ENCODE measurements at regions not wholly inside any gene's neighbourhood (a gene's known extent, or its start where the extent isn't known, plus 50 kb on each side); places are given as distances from the start of the nearest gene placed in this dataset.

- Histone ChIP-seq H3K27me3 (ENCODE audit: insufficient read depth, low read length) (peaks cover 25% of the 10 kb centered on the region), H3K36me3 (ENCODE audit: insufficient read depth, low read length) (no peaks in the 10 kb centered on the region), H3K9me3 (ENCODE audit: low read length) (no peaks in the 10 kb centered on the region), H3K4me1 (ENCODE audit: insufficient read depth, low read length) (peaks cover 4% of the 10 kb centered on the region), H2AFZ (ENCODE audit: low read depth, low read length) (no peak overlapping the region), H3K4me3 (ENCODE audit: low read length) (no peak overlapping the region)
Observed at GRCh38 chr5:73280821-73281746, 108.1 kb downstream of the TMEM174 start.

DNA sequence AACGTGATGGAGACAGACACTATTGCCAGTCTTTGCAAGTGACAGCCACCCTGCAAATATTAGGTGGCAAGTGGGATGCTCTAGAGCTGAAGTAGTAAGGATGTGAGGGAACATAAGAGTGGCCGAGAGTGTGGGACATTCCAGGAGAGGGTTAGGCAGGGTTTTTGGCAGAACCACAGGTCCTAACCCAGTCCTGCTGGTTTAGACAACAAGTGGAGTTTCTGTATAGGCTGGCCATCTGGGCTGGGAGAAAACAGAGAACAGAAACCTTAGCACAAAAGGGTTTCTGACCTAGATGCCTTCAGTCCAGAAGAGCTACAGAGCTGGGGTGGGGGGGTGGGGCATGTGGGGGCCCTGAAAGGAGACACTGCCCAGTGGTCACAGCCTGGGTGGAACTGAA lies 107.4 kb downstream of the TMEM174 start:
- H3K4me3 ChIP-seq (ENCODE audit: low read length): no peak overlapping the region
- peaks cover 4% of the 10 kb centered on the region for H3K4me1 ChIP-seq (ENCODE audit: insufficient read depth, low read length)
- no peaks in the 10 kb centered on the region for H3K9me3 ChIP-seq (ENCODE audit: low read length)

DNA sequence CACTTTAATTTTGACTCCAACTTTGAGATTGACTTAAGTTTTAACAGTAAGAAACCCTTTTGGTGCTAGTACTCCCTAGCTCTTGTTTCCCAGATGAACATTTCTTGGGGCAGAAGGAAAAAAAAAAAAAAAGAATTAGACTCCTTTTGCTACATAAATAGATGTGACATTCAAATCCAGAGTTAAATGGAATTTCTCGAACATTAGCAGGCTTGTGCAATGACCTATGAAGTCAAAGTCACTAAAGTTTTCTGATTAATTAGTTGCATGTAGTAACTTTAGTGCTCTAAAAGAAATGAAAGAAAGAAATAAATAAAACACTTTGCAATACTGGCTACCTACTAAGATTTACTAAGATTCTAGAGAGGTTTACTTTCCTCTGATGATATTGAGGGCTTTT lies 106.8 kb downstream of the TMEM174 start:
- Histone ChIP-seq H3K4me1 (ENCODE audit: insufficient read depth, low read length) (peaks cover 4% of the 10 kb centered on the region), H3K36me3 (ENCODE audit: insufficient read depth, low read length) (no peaks in the 10 kb centered on the region), H3K9me3 (ENCODE audit: low read length) (no peaks in the 10 kb centered on the region), H2AFZ (ENCODE audit: low read depth, low read length) (no peak overlapping the region), H3K4me3 (ENCODE audit: low read length) (no peak overlapping the region), H3K27me3 (ENCODE audit: insufficient read depth, low read length) (peaks cover 28% of the 10 kb centered on the region)

More for the DNA sequence above, 107.4 kb downstream of the TMEM174 start:
- peaks cover 28% of the 10 kb centered on the region for H3K27me3 ChIP-seq (ENCODE audit: insufficient read depth, low read length)
- H2AFZ ChIP-seq (ENCODE audit: low read depth, low read length): no peak overlapping the region
- H3K36me3 ChIP-seq (ENCODE audit: insufficient read depth, low read length): no peaks in the 10 kb centered on the region

DNA sequence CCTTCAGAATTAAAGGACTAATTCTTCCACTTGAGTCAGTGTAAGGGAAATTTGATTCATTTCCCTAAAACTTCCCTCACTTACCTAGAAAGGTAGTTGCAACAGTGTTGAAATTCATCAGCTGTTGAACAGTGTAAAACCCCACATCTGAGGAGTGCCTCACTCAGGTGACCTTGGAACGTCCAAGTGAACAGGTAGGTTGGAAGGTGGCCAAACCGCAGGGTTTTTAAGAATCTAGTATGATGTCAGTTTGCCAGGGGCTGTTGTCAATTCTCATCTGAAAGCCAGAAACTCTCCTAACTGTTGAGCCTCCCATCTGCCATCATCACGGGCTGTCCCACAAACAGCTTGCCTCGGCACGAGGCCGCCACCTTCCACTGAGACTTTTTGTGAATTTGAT lies 105.7 kb downstream of the TMEM174 start:
- Histone ChIP-seq H3K36me3 (ENCODE audit: insufficient read depth, low read length) (no peaks in the 10 kb centered on the region), H3K4me1 (ENCODE audit: insufficient read depth, low read length) (peaks cover 4% of the 10 kb centered on the region), H2AFZ (ENCODE audit: low read depth, low read length) (no peak overlapping the region), H3K9me3 (ENCODE audit: low read length) (no peaks in the 10 kb centered on the region), H3K27me3 (ENCODE audit: insufficient read depth, low read length) (peaks cover 33% of the 10 kb centered on the region), H3K4me3 (ENCODE audit: low read length) (no peak overlapping the region)

- H3K27me3 ChIP-seq (ENCODE audit: insufficient read depth, low read length): peaks cover 23% of the 10 kb centered on the region
- H3K4me3 ChIP-seq (ENCODE audit: low read length): no peak overlapping the region
- no peaks in the 10 kb centered on the region for H3K36me3 ChIP-seq (ENCODE audit: insufficient read depth, low read length)
- H2AFZ ChIP-seq (ENCODE audit: low read depth, low read length): no peak overlapping the region
- H3K9me3 ChIP-seq (ENCODE audit: low read length): no peaks in the 10 kb centered on the region
- H3K4me1 ChIP-seq (ENCODE audit: insufficient read depth, low read length): no peaks in the 10 kb centered on the region
Observed at GRCh38 chr5:73274881-73275663, 102.1 kb downstream of the TMEM174 start.

DNA sequence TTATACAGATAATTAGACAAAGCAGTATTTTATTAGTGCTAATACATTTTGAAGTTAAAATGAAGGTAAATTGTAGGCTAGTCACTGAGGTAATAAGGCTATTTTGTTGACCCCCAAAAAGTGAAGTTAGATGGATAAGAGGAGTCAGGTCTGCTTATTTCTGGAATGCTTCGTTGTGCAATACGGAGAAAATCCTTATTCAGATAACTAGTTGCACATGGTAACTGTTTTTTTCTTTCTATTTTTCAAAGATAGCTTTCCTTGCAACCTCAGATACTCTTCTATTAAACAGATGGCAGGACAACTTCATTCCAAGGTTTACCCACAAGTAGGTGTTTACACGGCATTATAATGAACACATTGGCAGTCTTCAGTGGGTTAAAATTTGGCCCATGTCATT lies 101.1 kb downstream of the TMEM174 start:
- Histone ChIP-seq H3K4me3 (ENCODE audit: low read length) (no peak overlapping the region), H3K36me3 (ENCODE audit: insufficient read depth, low read length) (no peaks in the 10 kb centered on the region), H3K27me3 (ENCODE audit: insufficient read depth, low read length) (peaks cover 23% of the 10 kb centered on the region), H3K9me3 (ENCODE audit: low read length) (no peaks in the 10 kb centered on the region), H3K4me1 (ENCODE audit: insufficient read depth, low read length) (no peaks in the 10 kb centered on the region), H2AFZ (ENCODE audit: low read depth, low read length) (no peak overlapping the region)

DNA sequence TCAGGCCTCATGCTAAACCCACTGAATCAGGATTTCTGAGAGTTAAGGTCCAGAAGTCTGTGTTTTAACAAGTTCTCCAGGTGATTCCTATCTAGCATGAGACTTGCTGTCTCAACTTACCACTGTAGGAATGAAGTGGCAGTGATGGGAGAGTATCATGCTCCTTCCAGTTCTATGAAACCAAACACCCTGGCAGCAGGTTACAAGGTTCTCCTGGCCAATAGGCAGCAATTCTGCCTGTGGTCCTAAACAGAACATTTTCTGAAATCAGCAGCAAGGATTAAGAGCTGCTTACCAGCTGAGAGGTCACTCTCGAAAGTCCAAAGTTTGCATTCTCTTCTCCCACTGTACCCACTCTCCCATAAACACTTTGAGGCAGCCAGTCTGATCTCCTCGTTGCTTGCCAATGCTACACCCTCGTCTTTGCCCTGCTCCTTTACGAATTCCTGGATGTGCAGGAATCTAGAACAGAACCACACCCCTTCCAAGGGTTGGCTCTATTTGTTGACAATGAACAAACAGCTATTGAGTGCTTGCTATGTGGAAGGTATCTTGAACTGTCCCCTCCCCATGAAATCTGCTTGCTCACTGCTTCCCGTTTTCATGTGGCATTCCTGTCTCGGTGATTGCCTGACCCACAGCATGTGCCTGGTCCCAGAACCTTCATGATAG lies 100.5 kb downstream of the TMEM174 start:
- Histone ChIP-seq H2AFZ (ENCODE audit: low read depth, low read length) (no peak overlapping the region), H3K4me3 (ENCODE audit: low read length) (no peak overlapping the region), H3K27me3 (ENCODE audit: insufficient read depth, low read length) (peaks cover 23% of the 10 kb centered on the region), H3K9me3 (ENCODE audit: low read length) (no peaks in the 10 kb centered on the region), H3K36me3 (ENCODE audit: insufficient read depth, low read length) (no peaks in the 10 kb centered on the region), H3K4me1 (ENCODE audit: insufficient read depth, low read length) (peaks cover 4% of the 10 kb centered on the region)

GRCh38 chr5:73272351-73272750 lies 99.4 kb downstream of the TMEM174 start:
- H3K36me3 ChIP-seq (ENCODE audit: insufficient read depth, low read length): no peaks in the 10 kb centered on the region
- peaks cover 16% of the 10 kb centered on the region for H3K4me1 ChIP-seq (ENCODE audit: insufficient read depth, low read length)
- H3K27me3 ChIP-seq (ENCODE audit: insufficient read depth, low read length): peaks cover 20% of the 10 kb centered on the region

GRCh38 chr5:73268826-73269225 lies 95.8 kb downstream of the TMEM174 start:
- H3K4me1 ChIP-seq (ENCODE audit: insufficient read depth, low read length): peaks cover 20% of the 10 kb centered on the region
- H3K9me3 ChIP-seq (ENCODE audit: low read length): no peaks in the 10 kb centered on the region
- peaks cover 14% of the 10 kb centered on the region for H3K27me3 ChIP-seq (ENCODE audit: insufficient read depth, low read length)
- H2AFZ ChIP-seq (ENCODE audit: low read depth, low read length): no peak overlapping the region
- H3K4me3 ChIP-seq (ENCODE audit: low read length): no peak overlapping the region
- no peaks in the 10 kb centered on the region for H3K36me3 ChIP-seq (ENCODE audit: insufficient read depth, low read length)

More at GRCh38 chr5:73272351-73272750, 99.4 kb downstream of the TMEM174 start:
- Histone ChIP-seq H2AFZ (ENCODE audit: low read depth, low read length) (no peak overlapping the region), H3K9me3 (ENCODE audit: low read length) (no peaks in the 10 kb centered on the region), H3K4me3 (ENCODE audit: low read length) (no peak overlapping the region)

- Histone ChIP-seq H3K9me3 (ENCODE audit: low read length) (no peaks in the 10 kb centered on the region), H3K27me3 (ENCODE audit: insufficient read depth, low read length) (peaks cover 6% of the 10 kb centered on the region), H3K36me3 (ENCODE audit: insufficient read depth, low read length) (no peaks in the 10 kb centered on the region), H3K4me1 (ENCODE audit: insufficient read depth, low read length) (peaks cover 20% of the 10 kb centered on the region), H2AFZ (ENCODE audit: low read depth, low read length) (no peak overlapping the region), H3K4me3 (ENCODE audit: low read length) (no peak overlapping the region)
Observed at GRCh38 chr5:73267766-73268435, 94.9 kb downstream of the TMEM174 start.

DNA sequence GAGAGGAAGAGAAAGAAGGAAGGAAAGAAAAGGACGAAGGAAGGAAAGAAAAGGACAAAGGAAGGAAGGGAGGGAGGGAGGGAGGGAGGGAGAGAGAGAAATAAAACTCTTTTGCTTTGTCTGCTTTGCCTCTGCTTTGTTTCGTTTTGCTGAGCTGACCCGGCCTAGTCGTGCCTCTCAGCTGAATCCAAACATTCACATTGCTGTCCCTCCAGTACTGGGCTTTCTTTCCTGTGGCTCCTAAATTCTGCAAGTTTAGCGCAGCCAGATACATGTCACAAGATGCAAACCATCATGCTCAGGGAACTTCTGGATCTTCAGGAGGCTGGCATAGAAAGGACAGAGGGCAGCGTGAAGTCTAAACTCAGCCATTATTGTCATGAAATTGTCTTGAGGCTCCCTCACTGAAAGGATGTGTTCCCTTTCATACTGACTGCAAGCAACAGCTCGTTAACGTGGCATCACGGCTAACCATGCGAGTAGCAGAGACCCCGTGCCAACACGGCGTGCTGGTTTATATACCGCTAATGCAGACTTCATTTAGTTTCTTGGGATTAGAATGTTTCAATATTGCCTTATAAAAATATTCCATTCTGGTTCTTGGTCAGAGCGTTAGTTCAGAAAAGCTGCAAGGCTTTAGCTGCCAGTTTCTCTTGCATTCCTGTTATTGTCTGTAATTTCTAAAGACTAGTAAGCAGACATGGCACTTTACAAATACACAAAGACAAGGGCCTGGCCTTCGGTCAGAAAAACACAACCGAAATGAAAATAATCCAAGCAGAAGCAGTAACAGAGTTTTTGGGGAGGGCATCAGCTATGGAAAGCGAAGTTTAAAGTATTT lies 94.2 kb downstream of the TMEM174 start:
- H3K4me3 ChIP-seq (ENCODE audit: low read length): no peak overlapping the region

GRCh38 chr5:73266176-73266738 lies 93.3 kb downstream of the TMEM174 start:
- Histone ChIP-seq H2AFZ (ENCODE audit: low read depth, low read length) (no peak overlapping the region), H3K4me1 (ENCODE audit: insufficient read depth, low read length) (peaks cover 20% of the 10 kb centered on the region), H3K27me3 (ENCODE audit: insufficient read depth, low read length) (peaks cover 6% of the 10 kb centered on the region), H3K9me3 (ENCODE audit: low read length) (no peaks in the 10 kb centered on the region), H3K36me3 (ENCODE audit: insufficient read depth, low read length) (no peaks in the 10 kb centered on the region), H3K4me3 (ENCODE audit: low read length) (no peak overlapping the region)

More for the DNA sequence above, 94.2 kb downstream of the TMEM174 start:
- no peaks in the 10 kb centered on the region for H3K36me3 ChIP-seq (ENCODE audit: insufficient read depth, low read length)
- no peak overlapping the region for H2AFZ ChIP-seq (ENCODE audit: low read depth, low read length)
- peaks cover 6% of the 10 kb centered on the region for H3K27me3 ChIP-seq (ENCODE audit: insufficient read depth, low read length)
- H3K4me1 ChIP-seq (ENCODE audit: insufficient read depth, low read length): peaks cover 20% of the 10 kb centered on the region
- no peaks in the 10 kb centered on the region for H3K9me3 ChIP-seq (ENCODE audit: low read length)

All from neuron (in vitro differentiated cells).